ENCODE measurements at regions not wholly inside any gene's neighbourhood (a gene's known extent, or its start where the extent isn't known, plus 50 kb on each side); places are given as distances from the start of the nearest gene placed in this dataset.

DNA sequence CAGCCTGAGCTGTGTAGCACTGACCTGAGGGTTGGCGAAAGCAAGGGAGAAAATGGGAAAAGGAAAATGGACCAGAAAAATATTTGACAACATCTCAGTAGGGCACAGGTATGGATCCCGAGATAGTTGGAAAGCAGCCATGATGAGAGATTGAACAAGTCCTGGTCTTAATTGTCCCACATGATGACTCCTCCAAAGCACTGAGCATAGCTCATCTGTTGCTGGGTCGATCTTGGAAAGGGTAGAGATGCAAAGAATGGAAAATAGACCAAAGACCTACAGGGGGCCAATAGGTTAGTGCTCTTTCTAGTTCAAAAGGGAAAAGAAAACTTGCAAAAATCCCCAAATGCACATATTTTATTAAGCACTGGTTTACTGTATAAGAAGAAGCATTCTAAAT, 251.9 kb downstream of the SEC23A start:
- Histone ChIP-seq H4K91ac (ENCODE audit: insufficient read depth, low read depth, low read length) (no peak overlapping the region), H2AK9ac (replicated peaks; ENCODE audit: low read depth, low read length, poor library complexity) (no peak overlapping the region), H3K23ac (ENCODE audit: low read depth, low read length) (no peak overlapping the region), H3K9me3 (ENCODE audit: control insufficient read depth, insufficient read depth, low read length) (no peaks in the 10 kb centered on the region), H4K5ac (ENCODE audit: low read depth, low read length) (no peak overlapping the region), H2AFZ (replicated peaks; ENCODE audit: low read length, poor library complexity) (no peak overlapping the region), H2BK5ac (ENCODE audit: low read depth, low read length, poor library complexity, severe bottlenecking) (no peak overlapping the region), H2AK5ac (ENCODE audit: low read depth, low read length) (no peak overlapping the region), H2BK120ac (ENCODE audit: low read depth, low read length) (no peak overlapping the region), H2BK20ac (ENCODE audit: low read depth, low read length) (no peak overlapping the region), H3K9ac (ENCODE audit: low read depth, low read length) (no peak overlapping the region), H3K14ac (replicated peaks; ENCODE audit: low read depth, low read length) (no peak overlapping the region), H3K4ac (ENCODE audit: low read depth, low read length) (no peak overlapping the region), H3K4me3 (ENCODE audit: insufficient read depth, low read depth, low read length) (no peak overlapping the region), H4K20me1 (ENCODE audit: insufficient read depth, low read length) (no peaks in the 10 kb centered on the region), H3K27me3 (ENCODE audit: control insufficient read depth, insufficient read depth, low read length) (no peaks in the 10 kb centered on the region), H3K79me1 (ENCODE audit: low read depth in 1 of 2, low read length in 2 of 2) (no peaks in the 10 kb centered on the region), H3K56ac (ENCODE audit: extremely low read depth, insufficient read depth, low read length) (no peak overlapping the region), H2BK15ac (ENCODE audit: low read depth, low read length) (no peak overlapping the region), H3K18ac (ENCODE audit: low read depth, low read length) (no peak overlapping the region), H4K8ac (ENCODE audit: low read depth in 2 of 2, low read length in 2 of 2) (no peak overlapping the region), H3K4me2 (ENCODE audit: low read depth, low read length) (no peak overlapping the region), H3K9me1 (ENCODE audit: insufficient read depth, low read length) (no peaks in the 10 kb centered on the region), H3K4me1 (ENCODE audit: control insufficient read depth, insufficient read depth, low read length) (no peaks in the 10 kb centered on the region), H3K36me3 (ENCODE audit: control insufficient read depth, insufficient read depth, low read length) (no peaks in the 10 kb centered on the region), H3K27ac (ENCODE audit: insufficient read depth, low read length) (no peak overlapping the region)
- CTCF ChIA-PET = no interaction called here
- DNase-seq = no peak
- POLR2A ChIA-PET (ENCODE audit: unreplicated experiment) = interaction anchor here (0.6 kb wide), 1 partner anchor 104 kb away, joined by 6 read pairs; no protein-coding TSS in a partner anchor
- BruUV-seq (replicated peaks) = no TSS peak
- WGBS, 2 experiments (ENCODE audit: extremely low coverage in 2 of 2, insufficient read length in 1 of 2) = no CpG with 5 or more reads among the region's 3 CpGs
- dilution Hi-C loops (cut with HindIII; ENCODE audit: low sequenced_read_pairs, unreplicated experiment) (no loop called here), intact Hi-C loops (cut with micrococcal nuclease) (no loop called here), in situ Hi-C loops (cut with MboI; ENCODE audit: low sequenced_read_pairs) (no loop called here)
- no peak for ATAC-seq (ENCODE audit: low read depth)
- TF ChIP-seq, protein P1, sequence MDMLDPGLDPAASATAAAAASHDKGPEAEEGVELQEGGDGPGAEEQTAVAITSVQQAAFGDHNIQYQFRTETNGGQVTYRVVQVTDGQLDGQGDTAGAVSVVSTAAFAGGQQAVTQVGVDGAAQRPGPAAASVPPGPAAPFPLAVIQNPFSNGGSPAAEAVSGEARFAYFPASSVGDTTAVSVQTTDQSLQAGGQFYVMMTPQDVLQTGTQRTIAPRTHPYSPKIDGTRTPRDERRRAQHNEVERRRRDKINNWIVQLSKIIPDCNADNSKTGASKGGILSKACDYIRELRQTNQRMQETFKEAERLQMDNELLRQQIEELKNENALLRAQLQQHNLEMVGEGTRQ (IDR thresholded peaks at IDR 0.05; ENCODE audit: low read depth, low read length) = no peak
- TF ChIP-seq, protein P2, sequence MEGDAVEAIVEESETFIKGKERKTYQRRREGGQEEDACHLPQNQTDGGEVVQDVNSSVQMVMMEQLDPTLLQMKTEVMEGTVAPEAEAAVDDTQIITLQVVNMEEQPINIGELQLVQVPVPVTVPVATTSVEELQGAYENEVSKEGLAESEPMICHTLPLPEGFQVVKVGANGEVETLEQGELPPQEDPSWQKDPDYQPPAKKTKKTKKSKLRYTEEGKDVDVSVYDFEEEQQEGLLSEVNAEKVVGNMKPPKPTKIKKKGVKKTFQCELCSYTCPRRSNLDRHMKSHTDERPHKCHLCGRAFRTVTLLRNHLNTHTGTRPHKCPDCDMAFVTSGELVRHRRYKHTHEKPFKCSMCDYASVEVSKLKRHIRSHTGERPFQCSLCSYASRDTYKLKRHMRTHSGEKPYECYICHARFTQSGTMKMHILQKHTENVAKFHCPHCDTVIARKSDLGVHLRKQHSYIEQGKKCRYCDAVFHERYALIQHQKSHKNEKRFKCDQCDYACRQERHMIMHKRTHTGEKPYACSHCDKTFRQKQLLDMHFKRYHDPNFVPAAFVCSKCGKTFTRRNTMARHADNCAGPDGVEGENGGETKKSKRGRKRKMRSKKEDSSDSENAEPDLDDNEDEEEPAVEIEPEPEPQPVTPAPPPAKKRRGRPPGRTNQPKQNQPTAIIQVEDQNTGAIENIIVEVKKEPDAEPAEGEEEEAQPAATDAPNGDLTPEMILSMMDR (conservative IDR thresholded peaks at IDR 0.05; ENCODE audit: low read depth, low read length) = no peak
- no peak for TF ChIP-seq RFX5 (IDR thresholded peaks at IDR 0.05; ENCODE audit: low read depth, low read length)
- no peak for TF ChIP-seq CEBPB (IDR thresholded peaks at IDR 0.05; ENCODE audit: low read depth, low read length)
- TF ChIP-seq MAFK (IDR thresholded peaks at IDR 0.05; ENCODE audit: low read depth, low read length) = no peak
